ENCODE measurements at regions not wholly inside any gene's neighbourhood (a gene's known extent, or its start where the extent isn't known, plus 50 kb on each side); places are given as distances from the start of the nearest gene placed in this dataset.
"Not testable (repeated sequence)": the region's sequence is repeated elsewhere in the genome, so short reads cannot be mapped to it uniquely, and the experiment has no call there.

- intact Hi-C loops (cut with DNase I; ENCODE audit: low total_unique reads); H3K4me3 ChIP-seq (ENCODE audit: low read depth, poor library complexity, severe bottlenecking); DNase-seq (ENCODE audit: low spot score in 2 of 2): not testable (repeated sequence)
- WGBS, 2 donors, result 25 to 47% methylated on average over 1 of the region's 5 CpGs
Measured at GRCh38 chr16:16530744-16531143, 151.8 kb downstream of the NPIPA7 start.

GRCh38 chr16:16535565-16535964 is 156.6 kb downstream of the NPIPA7 start:
- WGBS, 2 donors, result 65 to 76% methylated on average over 3 of the region's 4 CpGs
- H3K4me3 ChIP-seq (ENCODE audit: low read depth, poor library complexity, severe bottlenecking); DNase-seq (ENCODE audit: low spot score in 2 of 2); intact Hi-C loops (cut with DNase I; ENCODE audit: low total_unique reads): not testable (repeated sequence)

- intact Hi-C loops (cut with DNase I; ENCODE audit: low total_unique reads); DNase-seq (ENCODE audit: low spot score in 2 of 2); H3K4me3 ChIP-seq (ENCODE audit: low read depth, poor library complexity, severe bottlenecking): not testable (repeated sequence)
- 75 to 89% methylated on average over 3 of the region's 3 CpGs for WGBS, 2 donors
Measured at GRCh38 chr16:16536151-16536550, 157.2 kb downstream of the NPIPA7 start.

- DNase-seq (ENCODE audit: low spot score in 2 of 2); intact Hi-C loops (cut with DNase I; ENCODE audit: low total_unique reads); H3K4me3 ChIP-seq (ENCODE audit: low read depth, poor library complexity, severe bottlenecking): not testable (repeated sequence)
- WGBS, 2 donors, result 65 to 76% methylated on average over 3 of the region's 3 CpGs
Measured at GRCh38 chr16:16549710-16550109, 170.8 kb downstream of the NPIPA7 start.

GRCh38 chr16:16550824-16551223 is 171.9 kb downstream of the NPIPA7 start:
- DNase-seq (ENCODE audit: low spot score in 2 of 2); intact Hi-C loops (cut with DNase I; ENCODE audit: low total_unique reads); H3K4me3 ChIP-seq (ENCODE audit: low read depth, poor library complexity, severe bottlenecking): not testable (repeated sequence)
- WGBS, 2 donors, result 45 to 71% methylated on average over 2 of the region's 2 CpGs

- intact Hi-C loops (cut with DNase I; ENCODE audit: low total_unique reads); DNase-seq (ENCODE audit: low spot score in 2 of 2); H3K4me3 ChIP-seq (ENCODE audit: low read depth, poor library complexity, severe bottlenecking): not testable (repeated sequence)
- 56 to 74% methylated on average over 1 of the region's 1 CpG for WGBS, 2 donors
Measured at GRCh38 chr16:16552819-16553340, 173.9 kb downstream of the NPIPA7 start.

- WGBS, 2 donors, result 10 to 20% methylated on average over 5 to 6 of the region's 9 CpGs
- DNase-seq (ENCODE audit: low spot score in 2 of 2); H3K4me3 ChIP-seq (ENCODE audit: low read depth, poor library complexity, severe bottlenecking); intact Hi-C loops (cut with DNase I; ENCODE audit: low total_unique reads): not testable (repeated sequence)
Measured at GRCh38 chr16:16559179-16559740, 180.3 kb downstream of the NPIPA7 start.

GRCh38 chr16:16561532-16561931 is 182.6 kb downstream of the NPIPA7 start:
- 78 to 83% methylated on average over 5 of the region's 5 CpGs for WGBS, 2 donors
- DNase-seq (ENCODE audit: low spot score in 2 of 2); intact Hi-C loops (cut with DNase I; ENCODE audit: low total_unique reads); H3K4me3 ChIP-seq (ENCODE audit: low read depth, poor library complexity, severe bottlenecking): not testable (repeated sequence)

- not testable (repeated sequence) for DNase-seq (ENCODE audit: low spot score in 2 of 2)
- WGBS, 2 donors, result 50% methylated on average over 1 of the region's 5 CpGs; no CpG with 5 or more reads in 1 of the 2 donors
Measured at GRCh38 chr16:16563962-16564361, 185.0 kb downstream of the NPIPA7 start.

GRCh38 chr16:16565326-16565725 is 186.4 kb downstream of the NPIPA7 start:
- DNase-seq (ENCODE audit: low spot score in 2 of 2); intact Hi-C loops (cut with DNase I; ENCODE audit: low total_unique reads); H3K4me3 ChIP-seq (ENCODE audit: low read depth, poor library complexity, severe bottlenecking): not testable (repeated sequence)
- WGBS, 2 donors, result no CpG with 5 or more reads among the region's 7 CpGs

More at GRCh38 chr16:16563962-16564361, 185.0 kb downstream of the NPIPA7 start:
- H3K4me3 ChIP-seq (ENCODE audit: low read depth, poor library complexity, severe bottlenecking); intact Hi-C loops (cut with DNase I; ENCODE audit: low total_unique reads): not testable (repeated sequence)

GRCh38 chr16:16570055-16570454 is 191.1 kb downstream of the NPIPA7 start:
- H3K4me3 ChIP-seq (ENCODE audit: low read depth, poor library complexity, severe bottlenecking); intact Hi-C loops (cut with DNase I; ENCODE audit: low total_unique reads); DNase-seq (ENCODE audit: low spot score in 2 of 2): not testable (repeated sequence)
- WGBS, 2 donors, result 13 to 14% methylated on average over 5 of the region's 5 CpGs

GRCh38 chr16:16570874-16571273 is 191.9 kb downstream of the NPIPA7 start:
- WGBS, 2 donors, result 59 to 70% methylated on average over 2 of the region's 2 CpGs
- DNase-seq (ENCODE audit: low spot score in 2 of 2); H3K4me3 ChIP-seq (ENCODE audit: low read depth, poor library complexity, severe bottlenecking); intact Hi-C loops (cut with DNase I; ENCODE audit: low total_unique reads): not testable (repeated sequence)

GRCh38 chr16:16572130-16572774 is 193.3 kb downstream of the NPIPA7 start:
- intact Hi-C loops (cut with DNase I; ENCODE audit: low total_unique reads); DNase-seq (ENCODE audit: low spot score in 2 of 2); H3K4me3 ChIP-seq (ENCODE audit: low read depth, poor library complexity, severe bottlenecking): not testable (repeated sequence)
- WGBS, 2 donors, result 81 to 86% methylated on average over 8 of the region's 10 CpGs

GRCh38 chr16:16577062-16577461 is 198.1 kb downstream of the NPIPA7 start:
- H3K4me3 ChIP-seq (ENCODE audit: low read depth, poor library complexity, severe bottlenecking); DNase-seq (ENCODE audit: low spot score in 2 of 2); intact Hi-C loops (cut with DNase I; ENCODE audit: low total_unique reads): not testable (repeated sequence)
- WGBS, 2 donors, result 61 to 67% methylated on average over 5 of the region's 5 CpGs
